ENCODE measurements at regions not wholly inside any gene's neighbourhood (a gene's known extent, or its start where the extent isn't known, plus 50 kb on each side); places are given as distances from the start of the nearest gene placed in this dataset.

- Histone ChIP-seq H3K4me1 (ENCODE audit: low read length) (peaks cover 5% of the 10 kb centered on the region), H3K4me2 (ENCODE audit: low read length) (no peak overlapping the region), H4K20me1 (ENCODE audit: insufficient read depth, low read length) (no peaks in the 10 kb centered on the region), H3K27me3 (ENCODE audit: low read depth, low read length) (no peaks in the 10 kb centered on the region), H3K27ac (ENCODE audit: low read length) (no peak overlapping the region), H3K9me3 (ENCODE audit: insufficient read depth, low read length) (no peaks in the 10 kb centered on the region), H3K36me3 (replicated peaks; ENCODE audit: low read depth, low read length) (no peaks in the 10 kb centered on the region), H3K4me3 (ENCODE audit: low read length) (no peak overlapping the region), H2AFZ (ENCODE audit: low read depth, low read length) (no peak overlapping the region), H3K79me2 (ENCODE audit: low read length) (no peaks in the 10 kb centered on the region), H3K9ac (ENCODE audit: low read length) (no peak overlapping the region)
- TF ChIP-seq EZH2phosphoT487 (IDR thresholded peaks at IDR 0.05; ENCODE audit: low read depth) (no peak), CTCF (IDR thresholded peaks at IDR 0.05; ENCODE audit: low read depth, low read length) (no peak)
Measured at GRCh38 chr14:30295980-30296379, 263.0 kb upstream of the G2E3 start.

GRCh38 chr14:30296931-30297405, 262.0 kb upstream of the G2E3 start:
- TF ChIP-seq CTCF (IDR thresholded peaks at IDR 0.05; ENCODE audit: low read depth, low read length) (no peak), EZH2phosphoT487 (IDR thresholded peaks at IDR 0.05; ENCODE audit: low read depth) (no peak)
- Histone ChIP-seq H3K27ac (ENCODE audit: low read length) (no peak overlapping the region), H3K36me3 (replicated peaks; ENCODE audit: low read depth, low read length) (no peaks in the 10 kb centered on the region), H3K9ac (ENCODE audit: low read length) (no peak overlapping the region), H3K79me2 (ENCODE audit: low read length) (no peaks in the 10 kb centered on the region), H3K27me3 (ENCODE audit: low read depth, low read length) (no peaks in the 10 kb centered on the region), H3K4me3 (ENCODE audit: low read length) (no peak overlapping the region), H3K4me1 (ENCODE audit: low read length) (peaks cover 5% of the 10 kb centered on the region), H2AFZ (ENCODE audit: low read depth, low read length) (no peak overlapping the region), H4K20me1 (ENCODE audit: insufficient read depth, low read length) (no peaks in the 10 kb centered on the region), H3K9me3 (ENCODE audit: insufficient read depth, low read length) (no peaks in the 10 kb centered on the region), H3K4me2 (ENCODE audit: low read length) (no peak overlapping the region)

- Histone ChIP-seq H4K20me1 (ENCODE audit: insufficient read depth, low read length) (no peaks in the 10 kb centered on the region), H3K4me1 (ENCODE audit: low read length) (peaks cover 5% of the 10 kb centered on the region), H3K36me3 (replicated peaks; ENCODE audit: low read depth, low read length) (no peaks in the 10 kb centered on the region), H3K4me2 (ENCODE audit: low read length) (no peak overlapping the region), H3K9ac (ENCODE audit: low read length) (no peak overlapping the region), H3K4me3 (ENCODE audit: low read length) (no peak overlapping the region), H3K27ac (ENCODE audit: low read length) (no peak overlapping the region), H3K79me2 (ENCODE audit: low read length) (no peaks in the 10 kb centered on the region), H3K27me3 (ENCODE audit: low read depth, low read length) (no peaks in the 10 kb centered on the region), H2AFZ (ENCODE audit: low read depth, low read length) (no peak overlapping the region), H3K9me3 (ENCODE audit: insufficient read depth, low read length) (no peaks in the 10 kb centered on the region)
- TF ChIP-seq EZH2phosphoT487 (IDR thresholded peaks at IDR 0.05; ENCODE audit: low read depth) (no peak), CTCF (IDR thresholded peaks at IDR 0.05; ENCODE audit: low read depth, low read length) (no peak)
Measured at GRCh38 chr14:30297876-30298795, 260.8 kb upstream of the G2E3 start.

GRCh38 chr14:30299915-30300314, 259.0 kb upstream of the G2E3 start:
- Histone ChIP-seq H3K27me3 (ENCODE audit: low read depth, low read length) (no peaks in the 10 kb centered on the region), H3K27ac (ENCODE audit: low read length) (no peak overlapping the region), H4K20me1 (ENCODE audit: insufficient read depth, low read length) (no peaks in the 10 kb centered on the region), H3K36me3 (replicated peaks; ENCODE audit: low read depth, low read length) (no peaks in the 10 kb centered on the region), H3K4me2 (ENCODE audit: low read length) (no peak overlapping the region), H3K9ac (ENCODE audit: low read length) (no peak overlapping the region), H3K9me3 (ENCODE audit: insufficient read depth, low read length) (no peaks in the 10 kb centered on the region), H3K79me2 (ENCODE audit: low read length) (no peaks in the 10 kb centered on the region), H3K4me3 (ENCODE audit: low read length) (no peak overlapping the region), H3K4me1 (ENCODE audit: low read length) (peaks cover 5% of the 10 kb centered on the region), H2AFZ (ENCODE audit: low read depth, low read length) (no peak overlapping the region)
- TF ChIP-seq EZH2phosphoT487 (IDR thresholded peaks at IDR 0.05; ENCODE audit: low read depth), result no peak
- no peak for TF ChIP-seq CTCF (IDR thresholded peaks at IDR 0.05; ENCODE audit: low read depth, low read length)

All from OCI-LY3 (cell line).